ENCODE measurements at regions not wholly inside any gene's neighbourhood (a gene's known extent, or its start where the extent isn't known, plus 50 kb on each side); places are given as distances from the start of the nearest gene placed in this dataset.

DNA sequence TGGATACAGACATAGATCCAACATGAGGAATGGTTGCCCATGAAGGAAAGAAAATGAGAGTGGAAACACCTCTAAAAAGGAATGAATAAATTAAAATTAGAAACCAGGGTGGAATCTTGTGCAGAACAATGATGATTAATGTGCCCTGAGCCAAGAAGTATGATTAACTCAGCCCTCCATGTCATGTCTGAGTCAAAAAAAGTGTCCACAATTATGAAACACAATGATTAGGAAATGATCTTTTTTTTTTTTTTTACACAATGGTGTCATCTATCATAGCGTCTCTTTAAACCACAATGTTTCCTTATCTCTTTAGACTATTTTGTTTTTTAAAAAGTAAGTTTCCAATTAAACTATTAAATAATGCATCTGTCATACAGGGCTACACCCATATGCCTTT lies 78.9 kb upstream of the RAB4A start:
- Histone ChIP-seq H3K9ac (no peak overlapping the region), H3K79me2 (ENCODE audit: insufficient read depth, low read depth) (no peaks in the 10 kb centered on the region), H2AFZ (ENCODE audit: low read depth) (no peak overlapping the region), H4K20me1 (ENCODE audit: insufficient read depth) (no peaks in the 10 kb centered on the region), H3K36me3 (ENCODE audit: insufficient read depth) (no peaks in the 10 kb centered on the region), H3K27ac (no peak overlapping the region), H3K4me1 (ENCODE audit: low read depth, poor library complexity, severe bottlenecking) (no peaks in the 10 kb centered on the region), H3K4me2 (no peak overlapping the region), H3K4me3 (IDR thresholded peaks at IDR 0.05; ENCODE audit: insufficient read depth, low read depth, low read length) (no peak overlapping the region), H3K27me3 (ENCODE audit: insufficient read depth, low read depth) (no peaks in the 10 kb centered on the region)
- no peak for TF ChIP-seq CTCF (conservative IDR thresholded peaks at IDR 0.05; ENCODE audit: low read depth, low read length)

DNA sequence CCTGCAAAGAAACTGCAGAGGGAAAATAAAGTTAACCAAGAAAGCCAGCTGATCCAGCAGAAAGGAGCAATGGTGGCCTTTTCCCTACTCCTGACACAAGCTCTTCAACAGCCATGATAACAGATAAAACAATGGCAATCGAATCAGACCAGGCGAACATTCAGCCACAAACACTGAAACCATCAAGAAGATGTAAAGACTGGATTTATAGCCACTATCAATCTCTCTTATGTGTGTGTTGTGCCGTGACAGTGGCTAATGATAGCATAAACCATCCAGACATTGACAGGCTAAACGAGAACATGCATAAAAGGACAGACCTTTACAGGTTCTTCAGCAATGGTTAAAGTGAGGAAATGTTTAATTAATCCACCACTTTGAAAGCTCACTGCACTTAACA lies 78.1 kb upstream of the RAB4A start:
- TF ChIP-seq CTCF (conservative IDR thresholded peaks at IDR 0.05; ENCODE audit: low read depth, low read length) = no peak
- Histone ChIP-seq H3K36me3 (ENCODE audit: insufficient read depth) (no peaks in the 10 kb centered on the region), H3K4me3 (IDR thresholded peaks at IDR 0.05; ENCODE audit: insufficient read depth, low read depth, low read length) (no peak overlapping the region), H2AFZ (ENCODE audit: low read depth) (no peak overlapping the region), H3K27ac (no peak overlapping the region), H4K20me1 (ENCODE audit: insufficient read depth) (no peaks in the 10 kb centered on the region), H3K4me1 (ENCODE audit: low read depth, poor library complexity, severe bottlenecking) (no peaks in the 10 kb centered on the region), H3K9ac (no peak overlapping the region), H3K27me3 (ENCODE audit: insufficient read depth, low read depth) (no peaks in the 10 kb centered on the region), H3K4me2 (no peak overlapping the region), H3K79me2 (ENCODE audit: insufficient read depth, low read depth) (no peaks in the 10 kb centered on the region)

GRCh38 chr1:229194096-229194495 lies 76.8 kb upstream of the RAB4A start:
- H3K4me2 ChIP-seq = no peak overlapping the region
- no peaks in the 10 kb centered on the region for H3K36me3 ChIP-seq (ENCODE audit: insufficient read depth)
- no peaks in the 10 kb centered on the region for H3K27me3 ChIP-seq (ENCODE audit: insufficient read depth, low read depth)
- no peak overlapping the region for H2AFZ ChIP-seq (ENCODE audit: low read depth)
- H3K27ac ChIP-seq = no peak overlapping the region
- TF ChIP-seq CTCF (conservative IDR thresholded peaks at IDR 0.05; ENCODE audit: low read depth, low read length) = no peak
- H3K4me3 ChIP-seq (IDR thresholded peaks at IDR 0.05; ENCODE audit: insufficient read depth, low read depth, low read length) = no peak overlapping the region
- H3K79me2 ChIP-seq (ENCODE audit: insufficient read depth, low read depth) = no peaks in the 10 kb centered on the region
- no peak overlapping the region for H3K9ac ChIP-seq
- H3K4me1 ChIP-seq (ENCODE audit: low read depth, poor library complexity, severe bottlenecking) = no peaks in the 10 kb centered on the region
- H4K20me1 ChIP-seq (ENCODE audit: insufficient read depth) = no peaks in the 10 kb centered on the region

GRCh38 chr1:229195246-229195645 lies 75.7 kb upstream of the RAB4A start:
- Histone ChIP-seq H4K20me1 (ENCODE audit: insufficient read depth) (no peaks in the 10 kb centered on the region), H3K27me3 (ENCODE audit: insufficient read depth, low read depth) (no peaks in the 10 kb centered on the region), H3K4me1 (ENCODE audit: low read depth, poor library complexity, severe bottlenecking) (no peaks in the 10 kb centered on the region), H3K36me3 (ENCODE audit: insufficient read depth) (no peaks in the 10 kb centered on the region), H3K4me2 (no peak overlapping the region), H3K4me3 (IDR thresholded peaks at IDR 0.05; ENCODE audit: insufficient read depth, low read depth, low read length) (no peak overlapping the region), H2AFZ (ENCODE audit: low read depth) (no peak overlapping the region), H3K79me2 (ENCODE audit: insufficient read depth, low read depth) (no peaks in the 10 kb centered on the region), H3K9ac (no peak overlapping the region), H3K27ac (no peak overlapping the region)
- no peak for TF ChIP-seq CTCF (conservative IDR thresholded peaks at IDR 0.05; ENCODE audit: low read depth, low read length)
